ENCODE measurements at regions not wholly inside any gene's neighbourhood (a gene's known extent, or its start where the extent isn't known, plus 50 kb on each side); places are given as distances from the start of the nearest gene placed in this dataset.

DNA sequence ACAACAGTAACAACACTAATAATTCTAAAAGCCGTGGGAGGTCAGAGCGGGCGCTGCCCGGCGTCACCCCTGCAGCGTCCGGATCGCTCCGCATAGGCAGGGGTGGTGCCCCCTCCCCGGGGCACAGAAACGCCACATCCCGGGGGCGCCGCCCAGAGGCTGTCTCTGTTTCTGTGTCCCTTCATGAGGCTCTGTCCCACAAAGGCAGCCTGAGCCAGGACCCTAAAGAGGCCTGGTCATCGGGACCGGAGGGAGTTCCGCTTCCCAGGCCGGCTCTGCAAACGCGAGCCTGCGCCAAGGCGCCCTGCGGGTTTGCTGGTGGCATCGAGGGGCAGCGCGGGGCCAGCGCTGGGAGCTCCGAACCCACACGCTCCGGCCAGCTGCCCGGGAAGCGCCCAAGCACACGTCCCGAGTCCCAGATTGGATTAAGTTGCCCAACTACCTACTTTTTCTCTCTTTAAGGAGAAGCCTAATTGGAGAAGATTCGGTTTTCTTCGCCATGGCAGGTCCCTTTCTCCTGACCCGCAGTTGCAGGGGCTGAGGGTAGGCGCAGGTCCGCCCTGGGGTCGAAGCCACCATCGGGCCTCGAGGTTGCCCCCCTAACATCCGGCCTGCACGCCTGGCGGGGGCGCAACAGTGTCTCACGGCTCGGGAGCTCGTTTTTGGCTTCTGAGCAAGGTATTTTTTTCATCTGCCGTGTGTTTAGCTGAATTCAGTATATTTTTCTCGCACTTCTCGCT, 421.7 kb downstream of the VRK1 start:
- Histone ChIP-seq H3K4me3 (peak overlapping the region; percentile 39), H3K4me1 (ENCODE audit: insufficient read depth) (peaks cover 10% of the 10 kb centered on the region), H3K27ac (no peak overlapping the region), H3K79me2 (no peaks in the 10 kb centered on the region), H3K9me2 (replicated peaks; ENCODE audit: insufficient read depth) (no peaks in the 10 kb centered on the region), H3K36me3 (replicated peaks; ENCODE audit: insufficient read depth, low read depth) (no peaks in the 10 kb centered on the region), H2AFZ (peak overlapping the region; percentile 88), H3K9me3 (ENCODE audit: low read depth) (no peaks in the 10 kb centered on the region), H3K4me2 (peak overlapping the region; percentile 93), H4K20me1 (ENCODE audit: insufficient read depth, poor library complexity, severe bottlenecking) (no peaks in the 10 kb centered on the region), H3K27me3 (peaks cover 65% of the 10 kb centered on the region)
- peak; percentile 13 for TF ChIP-seq EZH2phosphoT487 (IDR thresholded peaks at IDR 0.05; ENCODE audit: low read depth, severe bottlenecking, unreplicated experiment)
- peak; percentile 13 for TF ChIP-seq CTCF (IDR thresholded peaks at IDR 0.05; ENCODE audit: poor library complexity)
- TF ChIP-seq EZH2 (IDR thresholded peaks at IDR 0.05; ENCODE audit: borderline replicate concordance), result peak; percentile 49
- 2% methylated on average over 50 of the region's 52 CpGs for WGBS (ENCODE audit: low lambda C conversion rate, missing lambda C conversion rate)
- peak; percentile 16 for DNase-seq (ENCODE audit: low spot score)

GRCh38 chr14:97219431-97220017, 422.3 kb downstream of the VRK1 start:
- 20% methylated on average over 32 of the region's 32 CpGs for WGBS (ENCODE audit: low lambda C conversion rate, missing lambda C conversion rate)
- peak overlapping the region; percentile 93 for H3K4me2 ChIP-seq

GRCh38 chr14:97221572-97222285, 424.5 kb downstream of the VRK1 start:
- H3K9me2 ChIP-seq (replicated peaks; ENCODE audit: insufficient read depth), result no peaks in the 10 kb centered on the region

More at GRCh38 chr14:97219431-97220017, 422.3 kb downstream of the VRK1 start:
- H3K27ac ChIP-seq, result no peak overlapping the region
- DNase-seq (ENCODE audit: low spot score), result no peak
- no peaks in the 10 kb centered on the region for H3K79me2 ChIP-seq
- no peaks in the 10 kb centered on the region for H3K9me3 ChIP-seq (ENCODE audit: low read depth)
- TF ChIP-seq CTCF (IDR thresholded peaks at IDR 0.05; ENCODE audit: poor library complexity) (no peak), EZH2phosphoT487 (IDR thresholded peaks at IDR 0.05; ENCODE audit: low read depth, severe bottlenecking, unreplicated experiment) (no peak), EZH2 (IDR thresholded peaks at IDR 0.05; ENCODE audit: borderline replicate concordance) (no peak)
- no peaks in the 10 kb centered on the region for H3K36me3 ChIP-seq (replicated peaks; ENCODE audit: insufficient read depth, low read depth)
- peak overlapping the region; percentile 88 for H2AFZ ChIP-seq
- H3K4me1 ChIP-seq (ENCODE audit: insufficient read depth), result peaks cover 10% of the 10 kb centered on the region
- H3K4me3 ChIP-seq, result peak overlapping the region; percentile 39
- no peaks in the 10 kb centered on the region for H3K9me2 ChIP-seq (replicated peaks; ENCODE audit: insufficient read depth)
- peaks cover 59% of the 10 kb centered on the region for H3K27me3 ChIP-seq
- H4K20me1 ChIP-seq (ENCODE audit: insufficient read depth, poor library complexity, severe bottlenecking), result no peaks in the 10 kb centered on the region

More at GRCh38 chr14:97221572-97222285, 424.5 kb downstream of the VRK1 start:
- WGBS (ENCODE audit: low lambda C conversion rate, missing lambda C conversion rate), result 94% methylated on average over 11 of the region's 11 CpGs
- Histone ChIP-seq H3K4me1 (ENCODE audit: insufficient read depth) (peaks cover 10% of the 10 kb centered on the region), H3K79me2 (no peaks in the 10 kb centered on the region), H3K27ac (no peak overlapping the region), H3K36me3 (replicated peaks; ENCODE audit: insufficient read depth, low read depth) (no peaks in the 10 kb centered on the region), H3K9me3 (ENCODE audit: low read depth) (no peaks in the 10 kb centered on the region), H3K27me3 (peaks cover 47% of the 10 kb centered on the region), H3K4me3 (no peak overlapping the region), H3K4me2 (no peak overlapping the region), H2AFZ (no peak overlapping the region), H4K20me1 (ENCODE audit: insufficient read depth, poor library complexity, severe bottlenecking) (no peaks in the 10 kb centered on the region)
- no peak for TF ChIP-seq EZH2phosphoT487 (IDR thresholded peaks at IDR 0.05; ENCODE audit: low read depth, severe bottlenecking, unreplicated experiment)
- TF ChIP-seq CTCF (IDR thresholded peaks at IDR 0.05; ENCODE audit: poor library complexity), result no peak
- no peak for TF ChIP-seq EZH2 (IDR thresholded peaks at IDR 0.05; ENCODE audit: borderline replicate concordance)
- no peak for DNase-seq (ENCODE audit: low spot score)
